ENCODE measurements at regions not wholly inside any gene's neighbourhood (a gene's known extent, or its start where the extent isn't known, plus 50 kb on each side); places are given as distances from the start of the nearest gene placed in this dataset.

DNA sequence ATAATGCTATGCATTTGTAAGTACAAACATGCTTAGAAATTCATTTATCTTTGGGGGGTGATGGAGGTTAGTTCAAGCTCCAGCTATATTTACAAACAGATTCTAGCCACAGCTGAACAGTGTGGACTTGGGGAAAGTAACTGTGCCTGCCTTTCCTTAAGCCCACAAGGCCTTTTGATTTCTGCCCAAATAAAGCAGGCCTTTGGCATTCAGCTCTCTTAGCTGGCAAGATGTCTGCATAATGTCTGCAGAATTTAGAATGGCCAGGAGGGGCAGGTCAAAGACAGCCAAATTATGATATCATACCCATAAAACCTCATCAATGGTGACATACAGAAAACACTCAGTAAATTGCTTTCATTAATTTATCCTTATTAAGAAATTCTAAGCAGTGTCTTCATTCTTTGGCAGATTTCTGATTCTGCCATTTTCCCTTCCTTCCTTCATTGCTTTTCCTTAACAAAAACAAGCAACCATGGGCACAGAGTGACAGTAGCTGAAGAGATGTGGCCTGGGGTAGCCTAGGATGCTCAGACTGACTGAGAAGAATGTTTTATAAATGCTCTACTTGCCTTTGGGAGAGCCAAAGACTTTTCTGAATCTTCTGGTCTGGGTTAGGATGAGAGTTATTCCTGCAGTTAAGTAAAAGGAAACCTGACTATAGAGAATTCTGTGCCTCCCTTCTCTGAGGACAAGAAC lies 538.7 kb upstream of the NR3C2 start:
- H3K4me1 Mint-ChIP-seq, result no peaks in the 10 kb centered on the region
- TF ChIP-seq, protein P1, sequence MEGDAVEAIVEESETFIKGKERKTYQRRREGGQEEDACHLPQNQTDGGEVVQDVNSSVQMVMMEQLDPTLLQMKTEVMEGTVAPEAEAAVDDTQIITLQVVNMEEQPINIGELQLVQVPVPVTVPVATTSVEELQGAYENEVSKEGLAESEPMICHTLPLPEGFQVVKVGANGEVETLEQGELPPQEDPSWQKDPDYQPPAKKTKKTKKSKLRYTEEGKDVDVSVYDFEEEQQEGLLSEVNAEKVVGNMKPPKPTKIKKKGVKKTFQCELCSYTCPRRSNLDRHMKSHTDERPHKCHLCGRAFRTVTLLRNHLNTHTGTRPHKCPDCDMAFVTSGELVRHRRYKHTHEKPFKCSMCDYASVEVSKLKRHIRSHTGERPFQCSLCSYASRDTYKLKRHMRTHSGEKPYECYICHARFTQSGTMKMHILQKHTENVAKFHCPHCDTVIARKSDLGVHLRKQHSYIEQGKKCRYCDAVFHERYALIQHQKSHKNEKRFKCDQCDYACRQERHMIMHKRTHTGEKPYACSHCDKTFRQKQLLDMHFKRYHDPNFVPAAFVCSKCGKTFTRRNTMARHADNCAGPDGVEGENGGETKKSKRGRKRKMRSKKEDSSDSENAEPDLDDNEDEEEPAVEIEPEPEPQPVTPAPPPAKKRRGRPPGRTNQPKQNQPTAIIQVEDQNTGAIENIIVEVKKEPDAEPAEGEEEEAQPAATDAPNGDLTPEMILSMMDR (IDR thresholded peaks at IDR 0.05; ENCODE audit: unreplicated experiment), result no peak

GRCh38 chr4:148978301-148978700 lies 536.1 kb upstream of the NR3C2 start:
- no peak overlapping the region for H3K4me3 Mint-ChIP-seq
- no peaks in the 10 kb centered on the region for H3K9me3 Mint-ChIP-seq
- no peaks in the 10 kb centered on the region for H3K36me3 Mint-ChIP-seq
- no peak for DNase-seq (ENCODE audit: low spot score in 2 of 2, unreplicated experiment in 2 of 2)
- no peaks in the 10 kb centered on the region for H3K4me1 Mint-ChIP-seq
- no peak overlapping the region for H3K27ac Mint-ChIP-seq
- TF ChIP-seq, protein P1 (IDR thresholded peaks at IDR 0.05; ENCODE audit: unreplicated experiment), result no peak
- H3K27me3 Mint-ChIP-seq (ENCODE audit: low read depth), result no peaks in the 10 kb centered on the region

More for the DNA sequence above, 538.7 kb upstream of the NR3C2 start:
- no peak for DNase-seq (ENCODE audit: low spot score in 2 of 2, unreplicated experiment in 2 of 2)
- H3K27me3 Mint-ChIP-seq (ENCODE audit: low read depth), result no peaks in the 10 kb centered on the region
- H3K36me3 Mint-ChIP-seq, result no peaks in the 10 kb centered on the region
- H3K9me3 Mint-ChIP-seq, result no peaks in the 10 kb centered on the region
- no peak overlapping the region for H3K27ac Mint-ChIP-seq
- H3K4me3 Mint-ChIP-seq, result no peak overlapping the region

DNA sequence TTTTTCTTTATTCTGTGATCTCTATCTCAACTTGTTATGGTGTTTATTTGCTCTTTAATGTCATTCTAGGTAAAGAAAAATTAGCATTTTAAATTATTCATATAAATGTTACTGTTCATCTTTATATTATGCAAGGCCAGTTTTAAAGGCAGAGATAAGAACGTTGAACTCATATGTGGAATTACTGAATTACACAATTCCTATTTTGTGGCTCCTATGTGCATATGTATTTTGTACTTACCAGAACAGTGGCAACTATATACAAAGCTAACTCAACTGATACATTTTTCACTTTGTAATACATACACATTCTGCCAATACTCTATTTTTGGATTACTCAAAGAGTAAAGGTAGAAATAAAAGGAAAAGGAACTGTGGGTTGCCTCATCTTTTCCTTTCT lies 533.2 kb upstream of the NR3C2 start:
- no peak overlapping the region for H3K27ac Mint-ChIP-seq
- H3K4me1 Mint-ChIP-seq, result no peaks in the 10 kb centered on the region
- no peaks in the 10 kb centered on the region for H3K36me3 Mint-ChIP-seq
- DNase-seq (ENCODE audit: low spot score in 2 of 2, unreplicated experiment in 2 of 2), result no peak
- no peak overlapping the region for H3K4me3 Mint-ChIP-seq
- H3K9me3 Mint-ChIP-seq, result no peaks in the 10 kb centered on the region
- H3K27me3 Mint-ChIP-seq (ENCODE audit: low read depth), result no peaks in the 10 kb centered on the region
- TF ChIP-seq, protein P1 (IDR thresholded peaks at IDR 0.05; ENCODE audit: unreplicated experiment), result no peak

GRCh38 chr4:148965080-148965479 lies 522.9 kb upstream of the NR3C2 start:
- Mint-ChIP-seq H3K27ac (no peak overlapping the region), H3K36me3 (no peaks in the 10 kb centered on the region), H3K27me3 (ENCODE audit: low read depth) (peaks cover 1% of the 10 kb centered on the region), H3K4me1 (no peaks in the 10 kb centered on the region), H3K4me3 (no peak overlapping the region), H3K9me3 (peaks cover 3% of the 10 kb centered on the region)
- no peak for DNase-seq (ENCODE audit: low spot score in 2 of 2, unreplicated experiment in 2 of 2)
- TF ChIP-seq, protein P1 (IDR thresholded peaks at IDR 0.05; ENCODE audit: unreplicated experiment), result no peak

DNA sequence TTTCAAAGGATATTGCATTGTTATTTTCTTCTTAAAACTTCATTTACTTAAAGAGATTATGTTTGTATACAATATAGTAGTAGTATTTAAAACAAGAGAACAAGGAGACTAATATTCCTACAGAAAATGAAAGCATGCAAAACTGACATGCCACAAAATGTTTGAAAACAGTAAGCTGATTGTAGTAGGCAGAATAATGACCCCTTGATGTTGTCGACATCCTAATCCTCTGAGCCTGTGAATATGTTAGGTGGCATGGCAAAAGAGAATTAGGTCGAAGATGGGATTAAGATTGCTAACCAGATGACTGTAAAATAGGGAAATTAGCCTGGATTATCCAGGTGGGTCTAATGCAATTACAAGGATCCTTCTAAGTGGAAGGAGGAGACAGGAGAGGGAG lies 522.2 kb upstream of the NR3C2 start:
- TF ChIP-seq, protein P1 (IDR thresholded peaks at IDR 0.05; ENCODE audit: unreplicated experiment), result no peak
- H3K4me3 Mint-ChIP-seq, result no peak overlapping the region
- H3K27me3 Mint-ChIP-seq (ENCODE audit: low read depth), result peaks cover 1% of the 10 kb centered on the region
- no peak overlapping the region for H3K27ac Mint-ChIP-seq
- peaks cover 3% of the 10 kb centered on the region for H3K9me3 Mint-ChIP-seq
- no peaks in the 10 kb centered on the region for H3K4me1 Mint-ChIP-seq
- no peak for DNase-seq (ENCODE audit: low spot score in 2 of 2, unreplicated experiment in 2 of 2)
- H3K36me3 Mint-ChIP-seq, result no peaks in the 10 kb centered on the region

Data from mesothelial cell of epicardium (in vitro differentiated cells).